WI38 (cell line): ENCODE measurements at regions not wholly inside any gene's neighbourhood (a gene's known extent, or its start where the extent isn't known, plus 50 kb on each side); places are given as distances from the start of the nearest gene placed in this dataset.

Source experiments
- H3K4me3 ChIP-seq: 2 replicates; pipeline ENCODE4 v1.5.1; 2011; ENCODE audit warnings: low read depth, mild to moderate bottlenecking, control low read depth, low read length
- CTCF ChIP-seq: IDR thresholded peaks from 2 replicates; pipeline ENCODE4 v1.5.1; 2012; ENCODE audit warnings: low read depth, mild to moderate bottlenecking, control low read depth, low read length

GRCh38 chr10:33460505-33461294 lies 126.2 kb upstream of the NRP1 start:
- TF ChIP-seq CTCF: no peak

GRCh38 chr10:33459602-33460001 lies 125.1 kb upstream of the NRP1 start:
- H3K4me3 ChIP-seq: no peak overlapping the region
- TF ChIP-seq CTCF: no peak

More at GRCh38 chr10:33460505-33461294, 126.2 kb upstream of the NRP1 start:
- H3K4me3 ChIP-seq: no peak overlapping the region

- no peak for TF ChIP-seq CTCF
- no peak overlapping the region for H3K4me3 ChIP-seq
Measured at GRCh38 chr10:33455029-33455428, 120.6 kb upstream of the NRP1 start.

GRCh38 chr10:33454554-33454953 lies 120.1 kb upstream of the NRP1 start:
- H3K4me3 ChIP-seq: no peak overlapping the region
- TF ChIP-seq CTCF: no peak

GRCh38 chr10:33453081-33454025 lies 118.9 kb upstream of the NRP1 start:
- H3K4me3 ChIP-seq: no peak overlapping the region
- TF ChIP-seq CTCF: no peak

GRCh38 chr10:33448421-33449140 lies 114.1 kb upstream of the NRP1 start:
- TF ChIP-seq CTCF: no peak
- H3K4me3 ChIP-seq: no peak overlapping the region
